ENCODE measurements at regions not wholly inside any gene's neighbourhood (a gene's known extent, or its start where the extent isn't known, plus 50 kb on each side); places are given as distances from the start of the nearest gene placed in this dataset.

DNA sequence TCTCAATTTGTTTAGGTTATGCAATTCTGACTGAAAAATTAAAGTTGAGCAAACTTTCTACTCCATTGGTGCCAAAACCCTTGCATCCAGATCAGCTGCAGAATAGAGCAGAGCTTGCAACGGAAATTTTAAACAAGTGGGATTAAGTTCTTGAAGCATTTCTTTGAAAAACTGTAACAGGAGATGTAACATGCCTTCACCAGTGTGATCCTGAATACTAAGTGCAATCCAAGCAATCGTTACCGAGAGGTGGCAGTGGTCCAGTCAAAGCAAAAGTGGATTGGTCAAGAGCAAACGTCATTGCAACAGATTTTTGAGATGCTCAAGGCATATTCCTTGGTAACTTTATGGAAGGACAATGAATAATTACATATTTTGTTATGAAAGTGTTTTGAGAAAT is 841.1 kb upstream of the SLITRK5 start:
- TF ChIP-seq CTCF (IDR thresholded peaks at IDR 0.05; ENCODE audit: control extremely low read depth, extremely low read depth), result no peak
- Histone ChIP-seq H3K36me3 (ENCODE audit: control insufficient read depth in 4 of 4, insufficient read depth in 4 of 4, low read length in 4 of 4) (no peaks in the 10 kb centered on the region), H3K9me3 (ENCODE audit: control insufficient read depth in 4 of 4, insufficient read depth in 3 of 4, low read length in 3 of 4) (no peaks in the 10 kb centered on the region), H3K4me1 (ENCODE audit: control insufficient read depth in 5 of 5, insufficient read depth in 5 of 5, low read length in 5 of 5) (no peaks in the 10 kb centered on the region), H3K27me3 (ENCODE audit: control insufficient read depth in 3 of 3, insufficient read depth in 3 of 3, low read length in 2 of 3) (no peaks in the 10 kb centered on the region), H3K9ac (ENCODE audit: insufficient read depth in 1 of 2, low read length in 2 of 2) (no peak overlapping the region), H3K4me3 (no peak overlapping the region), H3K27ac (ENCODE audit: low read depth in 1 of 2, low read length in 1 of 2) (no peak overlapping the region)
- ATAC-seq (ENCODE audit: insufficient read depth, low FRiP score) (no peak), DNase-seq (no peak)
- WGBS, 2 donors, result 69 to 81% methylated on average over 4 of the region's 4 CpGs

DNA sequence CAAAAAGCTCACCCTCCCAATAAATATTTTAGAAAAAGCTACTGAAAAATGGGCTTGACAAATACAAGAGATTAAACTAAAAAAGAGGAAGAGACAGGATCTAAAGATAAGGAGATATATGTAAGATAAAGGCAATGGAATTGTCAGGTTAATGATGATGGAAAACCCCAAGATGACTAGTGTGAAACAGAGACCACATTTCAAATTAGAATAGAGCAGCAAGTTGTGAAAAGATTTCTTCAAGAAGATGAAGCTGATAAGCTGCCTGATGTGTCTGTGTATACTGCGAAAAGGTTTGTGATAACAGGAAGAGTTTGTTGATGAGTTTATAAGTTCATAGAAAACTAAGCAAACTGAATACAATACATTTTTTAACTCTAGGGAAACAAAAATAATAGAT is 840.1 kb upstream of the SLITRK5 start:
- no peak for TF ChIP-seq CTCF (IDR thresholded peaks at IDR 0.05; ENCODE audit: control extremely low read depth, extremely low read depth)
- peaks cover 0 to 1% (median 0%) of the 10 kb centered on the region in 4 donors for H3K9me3 ChIP-seq (ENCODE audit: control insufficient read depth in 4 of 4, insufficient read depth in 3 of 4, low read length in 3 of 4)
- no peaks in the 10 kb centered on the region for H3K27me3 ChIP-seq (ENCODE audit: control insufficient read depth in 3 of 3, insufficient read depth in 3 of 3, low read length in 2 of 3)
- no peak overlapping the region for H3K27ac ChIP-seq (ENCODE audit: low read depth in 1 of 2, low read length in 1 of 2)
- no peak overlapping the region for H3K4me3 ChIP-seq
- DNase-seq (no peak), ATAC-seq (ENCODE audit: insufficient read depth, low FRiP score) (no peak)
- 21 to 35% methylated on average over 1 of the region's 1 CpG for whole genome bisulfite sequencing, 2 donors
- no peaks in the 10 kb centered on the region for H3K36me3 ChIP-seq (ENCODE audit: control insufficient read depth in 4 of 4, insufficient read depth in 4 of 4, low read length in 4 of 4)
- no peak overlapping the region for H3K9ac ChIP-seq (ENCODE audit: insufficient read depth in 1 of 2, low read length in 2 of 2)
- no peaks in the 10 kb centered on the region for H3K4me1 ChIP-seq (ENCODE audit: control insufficient read depth in 5 of 5, insufficient read depth in 5 of 5, low read length in 5 of 5)

- 80 to 85% methylated on average over 10 of the region's 10 CpGs for WGBS, 2 donors
- H3K9ac ChIP-seq (ENCODE audit: insufficient read depth in 1 of 2, low read length in 2 of 2), result no peak overlapping the region
- no peaks in the 10 kb centered on the region for H3K36me3 ChIP-seq (ENCODE audit: control insufficient read depth in 4 of 4, insufficient read depth in 4 of 4, low read length in 4 of 4)
- peak overlapping the region in 1 of 2 donors; percentile 4 for H3K27ac ChIP-seq (ENCODE audit: low read depth in 1 of 2, low read length in 1 of 2)
- no peak for TF ChIP-seq CTCF (IDR thresholded peaks at IDR 0.05; ENCODE audit: control extremely low read depth, extremely low read depth)
- no peaks in the 10 kb centered on the region for H3K27me3 ChIP-seq (ENCODE audit: control insufficient read depth in 3 of 3, insufficient read depth in 3 of 3, low read length in 2 of 3)
- ATAC-seq (ENCODE audit: insufficient read depth, low FRiP score) (no peak), DNase-seq (no peak)
- H3K4me1 ChIP-seq (ENCODE audit: control insufficient read depth in 5 of 5, insufficient read depth in 5 of 5, low read length in 5 of 5), result no peaks in the 10 kb centered on the region
- H3K9me3 ChIP-seq (ENCODE audit: control insufficient read depth in 4 of 4, insufficient read depth in 3 of 4, low read length in 3 of 4), result peaks cover 0 to 8% (median 1%) of the 10 kb centered on the region in 4 donors
- no peak overlapping the region for H3K4me3 ChIP-seq
Measured at GRCh38 chr13:86838411-86839120, 832.6 kb upstream of the SLITRK5 start.

- WGBS, 2 donors, result 36 to 43% methylated on average over 7 of the region's 7 CpGs
- TF ChIP-seq CTCF (IDR thresholded peaks at IDR 0.05; ENCODE audit: control extremely low read depth, extremely low read depth), result no peak
- no peak for ATAC-seq (ENCODE audit: insufficient read depth, low FRiP score)
Measured at GRCh38 chr13:86839221-86839620, 832.0 kb upstream of the SLITRK5 start.

More at GRCh38 chr13:86839221-86839620, 832.0 kb upstream of the SLITRK5 start:
- Histone ChIP-seq H3K9ac (ENCODE audit: insufficient read depth in 1 of 2, low read length in 2 of 2) (no peak overlapping the region), H3K27me3 (ENCODE audit: control insufficient read depth in 3 of 3, insufficient read depth in 3 of 3, low read length in 2 of 3) (no peaks in the 10 kb centered on the region), H3K36me3 (ENCODE audit: control insufficient read depth in 4 of 4, insufficient read depth in 4 of 4, low read length in 4 of 4) (no peaks in the 10 kb centered on the region), H3K4me1 (ENCODE audit: control insufficient read depth in 5 of 5, insufficient read depth in 5 of 5, low read length in 5 of 5) (no peaks in the 10 kb centered on the region), H3K9me3 (ENCODE audit: control insufficient read depth in 4 of 4, insufficient read depth in 3 of 4, low read length in 3 of 4) (peaks cover 0 to 8% (median 1%) of the 10 kb centered on the region in 4 donors), H3K4me3 (no peak overlapping the region), H3K27ac (ENCODE audit: low read depth in 1 of 2, low read length in 1 of 2) (no peak overlapping the region)
- no peak for DNase-seq
